Activated T-cell treated with anti-CD3 and anti-CD28 coated beads for 1 hour (primary cell): ENCODE measurements at regions not wholly inside any gene's neighbourhood (a gene's known extent, or its start where the extent isn't known, plus 50 kb on each side); places are given as distances from the start of the nearest gene placed in this dataset.

Experiments
- DNase-seq: peaks from one replicate; pipeline ENCODE4 v3.0.0-alpha.2; 2020; ENCODE audit warnings: low read depth

DNA sequence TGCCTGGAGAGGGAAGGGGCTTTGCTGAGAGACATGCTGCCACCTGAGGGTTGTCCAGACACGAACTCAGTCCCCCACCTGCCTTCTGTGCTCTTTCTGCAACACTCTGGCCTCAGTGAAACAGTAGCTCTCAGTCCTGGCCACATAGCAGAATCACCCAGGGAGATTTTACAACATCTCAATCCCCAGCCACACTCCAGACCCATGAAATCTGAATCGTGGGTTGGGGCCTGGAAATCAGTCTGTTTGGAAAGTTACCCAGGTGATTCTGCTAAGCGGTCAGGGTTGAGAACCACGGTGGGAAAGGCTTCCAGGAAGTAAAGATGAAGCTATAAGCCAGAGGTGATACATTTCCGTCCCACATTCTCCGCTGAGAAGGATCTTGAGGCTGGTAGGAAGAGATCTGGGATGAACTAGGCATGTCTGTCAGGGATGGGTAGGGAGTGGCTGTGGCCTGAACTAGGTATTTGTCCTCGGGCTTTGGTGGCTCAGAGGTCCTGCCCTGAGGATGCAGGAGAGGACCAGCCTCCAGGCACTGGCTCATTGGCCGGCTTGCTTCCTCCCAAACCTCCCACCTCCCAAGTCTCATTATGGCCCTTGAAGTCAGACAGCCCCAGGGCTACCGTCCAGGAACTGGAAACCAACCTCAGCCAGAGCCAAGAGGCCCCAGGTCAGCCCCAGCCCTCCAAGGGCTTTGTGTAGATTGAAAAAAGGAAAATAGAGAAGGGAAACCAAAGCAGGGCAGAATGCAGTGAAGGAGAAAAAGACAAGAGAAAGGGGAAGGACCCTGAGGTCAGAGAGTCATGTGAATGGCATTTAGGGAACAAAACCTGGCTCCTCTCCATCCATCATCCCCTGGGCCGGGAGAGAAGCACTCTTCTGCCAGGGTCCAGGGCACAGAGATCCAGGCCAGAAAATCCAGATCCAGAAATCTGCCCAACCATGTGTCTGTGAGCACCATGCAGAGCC, 119.6 kb downstream of the ZFP36L2 start:
- no peak for DNase-seq

DNA sequence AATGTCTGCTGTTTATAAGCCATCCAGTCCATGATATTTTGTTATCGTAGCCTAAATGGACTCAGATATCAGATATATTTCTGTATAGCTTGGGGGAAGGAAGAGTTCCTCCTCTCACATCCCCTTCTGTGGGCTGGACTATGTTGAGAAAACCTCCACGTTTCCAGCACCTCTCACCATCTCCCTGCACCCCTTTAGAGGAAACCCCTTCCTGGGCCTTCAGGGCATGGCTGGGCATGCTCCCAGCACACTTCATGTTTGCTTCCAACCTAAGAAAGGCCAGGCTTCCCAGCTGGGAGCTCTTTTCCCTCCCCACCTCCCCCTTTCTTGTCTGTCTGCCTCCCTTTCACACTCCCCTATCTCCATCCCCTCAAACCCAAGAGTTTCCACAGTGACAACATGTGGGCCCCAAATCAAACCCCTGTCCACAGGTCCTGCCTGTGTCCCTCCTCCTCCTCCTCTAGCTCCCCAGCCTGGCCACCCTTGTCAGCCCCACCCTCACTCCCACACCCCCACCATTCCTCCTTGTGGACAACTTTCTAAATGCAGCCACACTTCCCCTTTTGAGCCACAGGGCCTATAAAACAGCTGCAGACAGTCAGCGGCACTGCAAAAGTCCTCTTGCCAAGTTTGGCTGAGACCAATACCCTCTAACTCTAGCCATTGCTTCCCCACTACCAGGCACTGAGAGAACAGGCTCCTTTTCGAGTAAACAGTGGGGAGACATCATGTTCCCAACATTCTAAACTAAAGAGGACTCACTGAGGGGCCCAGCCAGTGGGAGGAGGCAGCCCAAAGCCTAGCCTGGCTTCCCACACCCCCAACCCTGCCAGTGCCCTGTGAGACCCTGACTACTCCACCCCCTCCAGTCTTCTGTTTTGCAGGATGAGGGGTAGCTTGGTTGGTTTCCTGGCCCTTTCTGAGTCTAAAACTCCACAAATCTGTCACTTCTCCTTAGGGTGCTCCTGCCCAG, 120.5 kb downstream of the ZFP36L2 start:
- no peak for DNase-seq

DNA sequence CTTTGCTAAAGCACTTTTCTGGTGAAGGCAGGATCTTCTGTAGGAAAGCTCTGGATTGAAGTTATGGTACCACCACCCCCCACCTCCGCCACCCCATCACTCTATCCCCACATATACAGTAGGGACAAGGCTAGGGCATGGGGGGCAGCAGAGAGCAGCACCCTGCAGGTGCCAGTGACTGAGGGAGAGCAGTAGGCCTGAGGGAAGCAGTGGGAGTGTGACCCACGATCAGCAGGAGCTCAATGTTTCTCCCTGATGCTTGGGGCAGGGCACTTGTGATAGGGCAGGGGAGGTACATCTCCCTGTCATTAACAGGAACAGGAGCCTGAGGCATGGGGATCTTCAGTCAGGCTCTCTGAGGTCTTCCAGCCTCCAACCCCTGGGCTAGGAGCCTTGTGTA, 121.6 kb downstream of the ZFP36L2 start:
- DNase-seq: no peak

DNA sequence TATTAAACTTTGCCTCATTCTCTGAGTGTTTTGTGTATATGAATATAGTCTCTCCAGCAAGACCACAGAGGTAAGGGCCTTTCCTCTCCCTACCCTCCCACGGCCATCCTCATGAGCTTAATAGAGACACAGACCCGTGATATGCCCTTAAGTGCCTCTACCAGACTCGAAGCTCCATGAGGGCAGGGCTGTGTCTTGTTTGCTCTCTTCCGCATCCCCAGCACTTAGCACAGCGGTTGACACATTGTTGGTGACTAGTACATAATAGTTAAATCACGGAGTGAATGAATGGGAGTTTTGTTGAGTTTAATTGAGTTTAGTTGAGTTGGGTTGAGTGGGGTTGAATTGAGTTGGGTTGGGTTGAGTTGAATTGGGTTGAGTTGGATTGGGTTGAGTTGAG, 122.3 kb downstream of the ZFP36L2 start:
- no peak for DNase-seq

DNA sequence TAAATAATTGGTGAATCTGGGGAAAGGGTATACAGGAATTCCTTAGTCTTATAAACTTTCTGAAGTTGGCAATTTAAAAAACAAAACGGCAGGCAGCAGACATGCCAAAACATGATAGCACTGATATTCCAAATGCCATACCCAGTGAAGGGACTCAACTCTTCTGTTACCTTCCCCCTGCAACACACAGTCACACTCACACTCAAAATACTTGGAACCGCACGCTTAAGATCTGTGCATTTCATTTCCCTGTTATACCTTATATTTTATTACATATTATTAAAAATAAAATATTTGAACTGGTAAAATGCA, 123.4 kb downstream of the ZFP36L2 start:
- no peak for DNase-seq

DNA sequence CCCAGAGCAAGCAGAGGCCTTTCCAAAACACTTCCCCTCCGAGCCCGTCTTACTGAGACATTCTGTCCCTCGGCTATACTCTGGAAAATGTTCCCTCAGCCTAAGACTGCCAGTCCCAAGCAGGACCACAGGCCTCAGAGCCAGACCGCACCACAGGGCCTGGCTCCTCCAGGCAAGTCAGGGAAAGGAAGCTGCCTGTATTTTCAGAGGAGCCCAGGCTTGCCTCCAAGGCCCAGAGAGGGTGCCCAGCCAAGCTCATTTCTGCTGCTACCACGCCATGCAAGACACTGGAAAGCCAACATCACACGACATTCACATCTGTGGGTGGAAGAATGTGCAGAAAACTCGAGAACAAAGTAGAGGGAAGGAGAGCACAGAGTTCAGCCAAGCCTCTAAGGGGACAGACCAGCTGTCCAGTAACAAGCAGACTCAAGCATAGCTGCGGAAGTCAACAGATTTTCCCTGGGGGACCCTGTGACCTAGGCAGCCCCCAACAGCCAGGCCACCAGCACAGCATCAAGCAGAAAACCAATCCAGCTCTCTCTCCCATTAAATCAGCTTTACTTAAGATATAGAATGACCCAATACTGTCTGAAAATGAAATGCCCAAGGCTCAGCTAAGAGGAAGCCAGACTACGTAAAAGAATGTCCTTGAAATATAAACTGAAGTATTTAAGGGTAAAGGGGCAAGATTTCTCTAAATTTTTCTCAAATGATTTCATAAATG, 123.9 kb downstream of the ZFP36L2 start:
- DNase-seq: no peak

DNA sequence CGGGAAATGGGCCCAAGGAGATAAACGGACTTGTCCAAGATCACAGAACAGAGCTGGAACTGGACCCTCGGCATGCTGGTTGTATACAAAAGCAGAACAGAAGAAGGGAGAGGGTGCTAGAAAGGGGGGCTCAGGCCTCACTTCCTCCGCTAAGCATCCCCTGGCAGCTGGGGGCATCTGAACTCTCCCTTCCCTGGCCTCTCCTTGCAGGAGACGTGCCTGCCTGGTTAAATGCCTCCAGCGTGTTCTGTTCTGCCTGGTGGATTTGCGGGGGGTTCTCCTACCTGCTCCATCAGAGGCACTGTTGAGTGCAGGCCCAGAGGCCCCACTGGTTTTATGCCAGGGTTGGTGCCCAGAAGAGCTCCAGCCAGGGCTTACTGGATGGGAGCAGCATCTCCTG, 124.7 kb downstream of the ZFP36L2 start:
- DNase-seq: no peak

DNA sequence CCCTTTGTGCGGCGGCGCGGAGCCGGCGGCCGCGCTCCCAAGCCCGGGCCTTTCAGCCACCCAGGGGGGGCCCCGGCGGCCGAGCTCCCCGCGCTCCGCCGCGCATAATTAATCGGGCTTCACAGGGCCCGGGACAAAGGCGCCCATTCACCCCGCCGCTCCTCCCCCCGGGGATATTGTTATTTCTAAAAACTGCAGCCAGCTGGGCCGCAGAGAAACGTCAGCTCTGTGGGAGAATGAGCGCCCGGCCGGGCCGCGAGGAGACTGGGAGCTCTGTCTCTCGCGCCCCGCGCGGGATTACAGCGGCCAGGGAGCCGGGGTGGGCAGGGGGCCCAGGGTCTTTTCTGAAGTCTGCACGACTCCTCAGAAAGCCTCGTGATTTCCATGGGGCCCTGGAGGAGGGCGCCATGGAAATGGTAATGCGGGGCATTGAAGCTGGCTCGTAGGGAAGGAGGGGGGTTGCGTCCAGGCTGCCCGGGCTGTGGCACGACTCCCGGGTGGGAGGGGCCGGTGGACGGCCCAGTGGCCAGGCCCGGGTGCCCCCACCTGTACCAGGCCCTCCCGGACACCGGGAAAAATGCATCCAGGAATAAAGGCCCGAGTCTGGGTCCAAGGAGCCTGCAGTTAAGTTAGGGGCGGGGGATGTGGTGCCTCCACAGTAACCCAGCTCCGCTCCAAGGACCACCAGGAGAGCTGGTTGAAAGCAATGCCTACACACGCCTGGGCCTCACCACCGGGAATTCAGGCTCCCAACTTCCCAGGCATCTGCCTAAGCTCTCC, 125.3 kb downstream of the ZFP36L2 start:
- no peak for DNase-seq

DNA sequence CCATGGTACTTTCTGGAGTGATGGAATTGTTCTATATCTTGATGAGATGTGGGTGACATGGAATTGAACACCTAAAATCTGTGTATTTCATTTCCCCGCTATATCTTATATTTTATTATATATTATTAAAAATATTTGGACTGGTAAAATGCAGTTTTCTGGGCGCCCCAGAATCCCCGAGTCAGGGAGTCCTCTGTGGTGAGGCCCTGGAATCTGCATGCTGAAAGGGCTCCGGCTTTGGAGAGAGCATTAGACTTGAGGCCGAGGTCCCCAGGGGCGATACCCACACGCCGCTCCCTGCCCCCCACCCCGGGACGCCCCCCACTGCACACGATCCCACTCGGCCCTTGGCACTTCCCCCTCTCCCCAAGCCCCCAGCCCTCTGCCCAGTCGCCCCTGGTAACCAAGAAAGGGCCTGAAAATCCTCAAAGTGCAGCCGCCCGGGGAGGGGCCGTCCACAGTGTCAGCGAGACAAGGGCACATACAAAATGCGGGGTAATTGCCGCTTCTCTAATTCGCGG, 126.0 kb downstream of the ZFP36L2 start:
- no peak for DNase-seq

DNA sequence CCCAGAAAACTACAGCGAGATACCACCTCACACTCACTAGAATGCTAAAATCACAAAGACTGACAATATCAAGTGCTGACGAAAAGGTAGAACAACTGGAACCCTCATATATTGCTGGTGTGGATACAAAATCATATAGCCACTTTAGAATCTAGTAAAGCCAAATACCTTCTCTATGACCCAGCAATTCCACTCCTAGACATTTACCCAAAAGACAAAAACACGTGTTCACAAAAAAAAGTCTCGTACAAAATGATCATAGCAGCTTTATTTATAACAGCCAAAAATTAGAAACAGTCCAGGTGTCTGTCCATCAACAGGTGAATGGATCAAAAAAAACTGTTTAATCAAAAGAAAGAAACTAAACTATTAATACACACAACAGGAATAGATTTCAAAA, 126.6 kb downstream of the ZFP36L2 start:
- DNase-seq: no peak

DNA sequence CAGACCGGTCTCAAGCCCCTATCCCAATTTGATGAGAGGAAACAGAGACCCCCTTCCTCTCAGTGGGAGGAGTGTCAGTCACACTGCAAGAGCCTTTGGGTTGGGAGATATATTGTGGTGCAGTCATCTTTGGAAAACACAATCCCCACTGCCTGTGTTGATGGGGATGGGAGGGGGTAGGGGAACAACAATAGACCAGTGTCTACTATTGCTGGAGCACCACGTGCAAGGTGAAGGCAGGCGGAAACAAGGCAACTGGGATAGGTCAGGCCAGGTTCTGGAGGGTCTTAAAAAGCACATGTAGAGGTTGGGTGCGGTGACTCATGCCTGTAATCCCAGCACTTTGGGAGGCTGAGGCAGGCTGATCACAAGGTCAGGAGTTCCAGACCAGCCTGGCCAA, 127.9 kb downstream of the ZFP36L2 start:
- DNase-seq: no peak

DNA sequence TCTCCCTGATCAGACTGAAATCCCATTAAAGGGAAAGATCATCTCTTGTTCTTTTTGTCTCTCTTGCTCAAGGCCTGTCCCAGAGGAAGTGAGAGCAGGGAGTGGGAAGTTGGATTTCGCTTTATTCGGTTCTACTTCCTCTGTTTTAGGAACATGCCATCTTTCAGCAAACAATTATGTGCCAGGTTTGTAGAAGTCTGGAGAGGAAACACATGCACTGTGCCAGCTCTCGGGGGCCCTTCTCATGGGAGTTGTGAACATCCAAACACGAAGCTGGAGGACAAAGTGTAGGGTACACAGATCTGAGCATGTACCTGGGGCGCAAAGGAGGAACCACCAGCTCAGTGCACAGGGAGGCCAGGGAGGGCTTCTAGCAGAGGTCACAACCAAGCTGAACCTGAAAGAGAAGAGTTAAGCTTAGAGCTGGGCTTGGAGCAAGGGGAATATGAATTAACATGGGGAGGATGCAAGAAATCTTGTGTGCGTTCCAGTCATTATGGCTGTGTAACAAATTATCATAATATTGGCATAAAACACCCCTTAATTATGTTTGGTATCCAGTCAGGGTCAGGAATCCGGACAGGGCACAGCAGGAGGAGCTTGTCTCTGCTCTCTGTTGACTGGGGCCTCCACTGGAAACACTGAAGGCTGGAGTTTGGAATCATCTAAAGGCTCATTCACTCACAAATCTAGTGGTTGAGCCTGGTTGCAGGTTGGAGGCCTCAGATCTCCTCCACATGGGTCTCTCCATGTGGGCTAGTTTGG, 128.6 kb downstream of the ZFP36L2 start:
- no peak for DNase-seq

DNA sequence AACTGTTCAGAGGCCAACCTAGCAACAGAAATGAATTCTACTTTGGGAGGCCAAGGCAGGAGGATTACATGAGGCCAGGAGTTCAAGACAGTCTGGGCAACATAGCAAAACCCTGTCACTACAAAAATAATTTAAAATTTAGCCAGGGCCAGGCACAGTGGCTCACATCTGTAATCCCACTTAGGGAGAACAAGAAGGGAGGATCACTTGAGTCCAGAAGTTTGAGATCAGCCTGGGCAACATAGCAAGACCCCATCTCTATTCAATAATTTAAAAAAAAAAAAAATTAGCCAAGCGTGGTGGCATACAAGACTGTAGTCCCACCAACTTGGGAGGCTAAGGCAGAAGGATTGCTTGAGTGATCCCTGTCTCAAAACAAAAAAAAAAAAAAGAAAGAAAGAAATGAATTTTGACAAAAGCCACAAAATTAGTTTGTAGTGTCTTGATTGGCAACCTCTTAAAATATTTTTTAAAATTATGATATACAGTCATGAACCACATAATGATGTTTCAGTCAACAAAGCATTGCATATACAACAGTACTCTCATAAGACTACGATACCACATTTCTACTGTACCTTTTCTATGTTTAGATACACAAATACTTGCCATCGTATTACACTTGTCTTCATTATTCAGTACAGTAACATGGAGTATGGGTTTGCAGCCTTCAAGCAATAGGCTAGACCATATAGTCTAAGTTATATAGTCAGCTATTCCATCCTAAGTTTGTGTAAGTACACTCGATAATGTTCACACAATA, 130.7 kb downstream of the ZFP36L2 start:
- DNase-seq: no peak

DNA sequence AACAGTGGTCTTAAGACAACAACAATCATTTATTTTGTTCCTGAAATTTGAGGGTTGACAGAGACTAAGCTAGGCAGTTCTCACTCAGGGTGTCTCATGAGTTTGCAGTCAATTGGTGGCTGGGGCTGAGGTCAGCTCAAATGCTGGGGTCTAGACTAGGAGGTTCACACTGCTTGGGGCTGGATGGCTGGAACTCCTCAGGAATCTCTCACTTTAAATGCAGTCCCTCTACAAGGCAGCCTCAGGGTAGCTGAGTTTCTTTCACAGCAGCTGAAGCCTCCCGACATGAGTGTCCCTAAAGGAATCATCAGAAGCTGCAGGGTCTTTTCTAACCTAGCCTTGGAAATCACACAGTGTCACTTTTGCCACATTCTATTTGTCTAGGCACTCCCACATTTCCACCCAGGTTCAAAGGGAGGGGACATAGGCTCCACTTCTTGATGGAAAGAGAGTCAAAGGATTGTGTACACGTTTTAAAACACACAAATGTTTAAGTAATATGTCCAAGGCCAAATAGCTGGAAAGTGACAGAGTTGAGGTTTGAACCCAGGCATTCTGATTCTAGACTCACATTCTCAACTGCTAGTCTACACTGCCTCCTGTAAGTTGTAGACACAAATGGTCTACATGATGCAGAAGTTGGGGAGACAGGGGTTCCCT, 133.8 kb downstream of the ZFP36L2 start:
- DNase-seq: no peak

DNA sequence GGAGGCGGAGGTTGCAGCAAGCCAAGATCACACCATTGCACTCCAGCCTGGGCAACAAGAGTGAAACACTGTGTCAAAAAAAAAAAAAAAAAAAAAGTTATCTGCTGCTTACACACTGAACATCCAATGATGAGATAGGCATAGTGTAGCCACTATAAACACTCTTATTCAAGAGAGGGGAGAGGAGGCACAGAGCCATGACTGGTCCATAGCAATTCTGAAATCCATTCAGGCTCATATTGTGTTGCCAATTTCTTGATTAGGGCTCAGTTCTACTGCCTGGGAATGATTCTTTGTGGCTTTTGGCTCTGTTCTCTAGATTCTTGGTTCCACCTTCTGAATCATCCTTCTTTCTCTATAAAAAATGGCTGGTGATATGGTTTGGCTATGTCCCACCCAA, 136.1 kb downstream of the ZFP36L2 start:
- no peak for DNase-seq

DNA sequence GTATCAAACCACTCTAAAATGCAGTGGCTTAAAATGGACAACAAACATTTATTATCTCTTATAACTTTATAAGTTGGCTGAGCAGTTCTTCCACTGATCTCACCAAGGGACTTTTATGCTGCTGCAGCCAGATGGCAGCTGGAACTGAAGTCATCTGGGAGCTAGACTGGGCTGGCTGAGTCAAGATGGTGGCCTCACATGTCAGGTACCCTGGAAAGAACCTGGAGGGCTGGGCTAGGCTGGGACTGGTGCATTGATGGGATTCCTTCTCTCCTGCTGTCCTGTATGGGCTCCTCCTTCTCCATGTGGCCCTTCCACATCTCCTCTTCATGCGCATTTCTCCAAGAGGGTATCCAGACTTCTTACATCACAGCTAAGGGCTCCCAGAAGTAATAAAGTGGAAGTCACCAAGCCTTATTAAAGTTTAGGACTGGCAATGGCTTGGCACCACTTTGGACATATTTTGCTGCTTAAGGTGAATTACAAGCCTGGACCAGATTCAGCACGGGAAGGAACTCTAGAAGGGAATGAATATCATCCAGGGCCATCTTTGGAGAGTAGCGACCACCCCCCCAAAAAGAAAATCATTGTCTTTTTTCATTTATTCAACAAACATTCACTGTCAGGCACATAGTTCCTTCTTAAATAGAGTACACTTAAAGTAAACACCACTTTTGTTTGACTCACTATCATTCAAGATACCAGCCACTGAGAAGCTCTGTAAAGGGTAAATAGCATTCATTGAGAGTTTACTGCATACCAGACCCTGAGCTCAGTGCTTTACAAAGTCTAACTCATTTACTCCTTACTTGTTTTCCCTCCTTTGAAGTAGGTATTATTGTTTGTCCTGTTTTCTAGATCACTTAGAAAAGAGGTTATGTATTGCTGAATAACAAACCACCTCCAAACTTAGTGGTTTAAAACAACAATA, 138.0 kb downstream of the ZFP36L2 start:
- DNase-seq: no peak

DNA sequence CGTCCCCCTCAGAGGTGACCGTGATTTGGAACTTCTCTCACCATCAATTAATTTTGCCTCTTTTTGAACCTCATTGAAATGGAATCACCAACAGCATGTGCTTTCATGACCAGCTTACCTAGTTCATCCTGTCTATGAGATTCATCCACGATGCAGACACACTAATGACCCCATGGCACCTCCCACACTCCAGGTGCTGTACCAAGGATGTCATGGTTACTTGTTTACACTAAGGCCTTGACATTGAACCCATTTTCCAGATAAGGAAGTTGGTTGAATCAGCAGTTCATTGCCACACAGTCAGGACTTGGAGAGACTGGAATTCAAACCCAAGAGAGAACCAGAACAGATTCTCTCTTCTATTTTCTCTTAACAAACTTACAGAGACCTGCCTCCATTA, 139.0 kb downstream of the ZFP36L2 start:
- no peak for DNase-seq
